IPS-NIHi11 (cell line): ENCODE measurements at regions not wholly inside any gene's neighbourhood (a gene's known extent, or its start where the extent isn't known, plus 50 kb on each side); places are given as distances from the start of the nearest gene placed in this dataset.
"Not testable (repeated sequence)": the region's sequence is repeated elsewhere in the genome, so short reads cannot be mapped to it uniquely, and the experiment has no call there.

Experiments used
- DNase-seq: peaks from one replicate; pipeline ENCODE4 v3.0.0; 2012; ENCODE audit warnings: mixed read lengths, low spot score

GRCh38 chr14:24744641-24745040 lies 110.7 kb upstream of the GZMB start:
- no peak for DNase-seq

- no peak for DNase-seq
Observed at GRCh38 chr14:24741871-24742270, 107.9 kb upstream of the GZMB start.

GRCh38 chr14:24735984-24736630 lies 102.1 kb upstream of the GZMB start:
- no peak for DNase-seq

- DNase-seq, result peak; percentile 73
Observed at GRCh38 chr14:24734917-24735500, 101.0 kb upstream of the GZMB start.

GRCh38 chr14:24726480-24726879 lies 92.5 kb upstream of the GZMB start:
- no peak for DNase-seq

GRCh38 chr14:24725311-24725710 lies 91.3 kb upstream of the GZMB start:
- DNase-seq, result no peak

GRCh38 chr14:24721775-24722174 lies 87.8 kb upstream of the GZMB start:
- DNase-seq, result no peak

GRCh38 chr14:24715239-24715638 lies 81.2 kb upstream of the GZMB start:
- no peak for DNase-seq

GRCh38 chr14:24713404-24713803 lies 79.4 kb upstream of the GZMB start:
- no peak for DNase-seq

- DNase-seq, result no peak
Observed at GRCh38 chr14:24712909-24713308, 78.9 kb upstream of the GZMB start.

GRCh38 chr14:24712374-24712773 lies 78.4 kb upstream of the GZMB start:
- no peak for DNase-seq

- peak; percentile 69 for DNase-seq
Observed at GRCh38 chr14:24710403-24711112, 76.6 kb upstream of the GZMB start.

GRCh38 chr14:24708684-24709083 lies 74.7 kb upstream of the GZMB start:
- no peak for DNase-seq

- no peak for DNase-seq
Observed at GRCh38 chr14:24706351-24706750, 72.4 kb upstream of the GZMB start.

GRCh38 chr14:24705840-24706239 lies 71.8 kb upstream of the GZMB start:
- no peak for DNase-seq

GRCh38 chr14:24701062-24701461 lies 67.1 kb upstream of the GZMB start:
- peak; percentile 28 for DNase-seq

- DNase-seq, result no peak
Observed at GRCh38 chr14:24700511-24700910, 66.5 kb upstream of the GZMB start.

- no peak for DNase-seq
Observed at GRCh38 chr14:24699052-24699451, 65.1 kb upstream of the GZMB start.

GRCh38 chr14:24696280-24696920 lies 62.4 kb upstream of the GZMB start:
- not testable (repeated sequence) for DNase-seq

- no peak for DNase-seq
Observed at GRCh38 chr14:24695265-24696241, 61.6 kb upstream of the GZMB start.

- no peak for DNase-seq
Observed at GRCh38 chr14:24694680-24695079, 60.7 kb upstream of the GZMB start.

- DNase-seq, result no peak
Observed at GRCh38 chr14:24693983-24694382, 60.0 kb upstream of the GZMB start.
